OCI-LY7 (cell line): ENCODE measurements at regions not wholly inside any gene's neighbourhood (a gene's known extent, or its start where the extent isn't known, plus 50 kb on each side); places are given as distances from the start of the nearest gene placed in this dataset.

Experiments used
- CTCF ChIP-seq: fragments of 200-600 bp; sonication (generic); conservative IDR thresholded peaks from 2 replicates; pipeline ENCODE4 v1.5.1; 2014; ENCODE audit warnings: mild to moderate bottlenecking, antibody characterized with exemption, low read length, moderate library complexity, mixed read lengths
- EZH2phosphoT487 ChIP-seq: fragments of 200-600 bp; sonication (generic); IDR thresholded peaks from 2 replicates; pipeline ENCODE4 v1.6.1; 2018; ENCODE audit warnings: low read depth, borderline replicate concordance, mild to moderate bottlenecking, mixed run types, antibody characterized with exemption, low read length, moderate library complexity, mixed read lengths

- TF ChIP-seq CTCF (no peak), EZH2phosphoT487 (no peak)
These were observed 459.7 kb downstream of the LRATD1 start for GRCh38 chr2:15092181-15092580.
